ENCODE measurements at regions not wholly inside any gene's neighbourhood (a gene's known extent, or its start where the extent isn't known, plus 50 kb on each side); places are given as distances from the start of the nearest gene placed in this dataset.
"Not testable (repeated sequence)": the region's sequence is repeated elsewhere in the genome, so short reads cannot be mapped to it uniquely, and the experiment has no call there.

DNA sequence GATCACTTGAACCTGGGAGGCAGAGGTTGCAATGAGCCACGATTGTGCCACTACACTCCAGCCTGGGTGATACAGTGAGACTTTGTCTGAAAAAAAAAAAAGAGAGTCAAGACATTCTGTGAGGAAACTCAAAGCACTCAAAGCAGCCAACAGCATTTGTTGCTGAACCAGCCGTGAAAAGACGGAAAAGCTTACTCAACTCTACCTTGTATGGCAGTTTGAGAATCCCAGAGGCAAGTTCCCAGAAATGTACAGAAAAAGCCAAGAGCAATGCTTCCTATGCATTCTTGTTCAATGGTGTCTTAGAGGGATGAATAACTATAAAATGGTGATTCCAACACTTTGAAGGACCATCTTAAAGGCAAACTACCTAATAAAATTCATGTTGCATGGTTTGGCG, 170.2 kb downstream of the HSD17B3 start:
- no peak for DNase-seq (ENCODE audit: low read depth, low spot score)

- DNase-seq (ENCODE audit: low read depth, low spot score), result no peak
These were observed 171.0 kb downstream of the HSD17B3 start for GRCh38 chr9:96130970-96131369.

GRCh38 chr9:96129747-96130146, 172.2 kb downstream of the HSD17B3 start:
- no peak for DNase-seq (ENCODE audit: low read depth, low spot score)

GRCh38 chr9:96128880-96129279, 173.1 kb downstream of the HSD17B3 start:
- DNase-seq (ENCODE audit: low read depth, low spot score), result no peak

DNA sequence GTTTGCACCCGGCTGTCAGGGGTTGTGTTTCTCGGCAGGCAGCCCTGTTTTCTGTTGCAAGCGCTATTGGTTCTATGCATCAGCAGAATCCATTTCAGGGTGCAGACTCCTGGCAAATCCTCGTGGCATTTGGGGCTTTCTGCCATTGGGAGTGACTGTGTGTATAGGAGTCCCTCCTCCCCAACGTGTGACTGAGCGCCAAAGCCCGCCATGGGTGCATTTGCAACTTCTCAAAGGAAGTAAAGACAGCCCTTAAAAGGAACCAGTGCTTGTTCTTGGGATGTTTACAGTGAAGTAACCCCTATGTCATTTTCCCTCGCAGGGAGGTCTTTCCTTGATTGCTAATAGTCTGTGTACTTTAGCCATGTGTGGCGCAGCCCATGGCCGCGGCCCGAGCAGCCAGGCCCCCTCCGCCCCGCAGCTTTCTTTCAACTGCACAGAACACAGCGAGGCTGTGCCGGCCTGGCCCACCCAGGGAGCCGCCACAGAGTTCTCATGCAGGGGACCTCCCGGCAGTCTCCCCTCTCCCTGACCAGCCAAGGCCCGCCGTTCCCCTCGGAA, 175.6 kb downstream of the HSD17B3 start:
- DNase-seq (ENCODE audit: low read depth, low spot score), result no peak

- no peak for DNase-seq (ENCODE audit: low read depth, low spot score)
These were observed 176.4 kb downstream of the HSD17B3 start for GRCh38 chr9:96125624-96126023.

DNA sequence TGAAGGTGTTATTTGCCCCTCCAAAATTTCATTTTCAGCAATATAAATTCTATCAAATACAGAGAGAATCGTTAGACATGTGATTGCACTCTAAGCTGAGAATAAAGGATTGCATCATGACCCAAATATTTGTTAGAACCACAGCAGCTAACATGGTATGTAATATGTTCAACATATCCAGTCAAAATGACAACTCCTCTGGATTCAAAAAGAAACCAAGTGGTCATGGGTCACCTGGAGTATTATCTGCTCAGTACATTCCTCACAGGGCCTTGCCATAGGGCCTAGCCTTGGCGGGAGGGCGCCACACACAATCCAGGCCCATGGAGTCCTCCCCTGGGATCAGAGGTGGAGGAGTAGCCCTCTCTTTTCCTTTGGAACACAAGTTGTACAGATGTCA, 179.2 kb downstream of the HSD17B3 start:
- DNase-seq (ENCODE audit: low read depth, low spot score), result no peak

DNA sequence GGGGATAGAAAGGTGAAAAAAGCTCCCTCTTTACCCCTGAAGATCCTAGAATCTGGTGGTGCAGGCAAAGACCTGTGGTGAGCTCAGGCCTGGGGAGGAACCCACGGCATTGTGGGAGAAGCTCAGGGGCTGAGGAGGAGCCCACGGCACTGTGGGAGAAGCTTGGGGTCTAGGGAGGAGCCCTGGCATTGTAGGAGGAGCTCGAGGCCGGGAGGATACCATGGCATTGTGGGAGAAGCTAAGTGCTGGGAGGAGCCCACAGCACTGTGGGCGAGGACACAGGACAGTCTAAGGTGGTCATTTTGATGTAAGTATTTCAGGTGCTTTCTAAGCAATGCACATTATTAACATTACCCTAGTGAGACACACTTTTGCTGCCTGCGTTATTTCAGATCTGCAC, 179.7 kb downstream of the HSD17B3 start:
- no peak for DNase-seq (ENCODE audit: low read depth, low spot score)

DNA sequence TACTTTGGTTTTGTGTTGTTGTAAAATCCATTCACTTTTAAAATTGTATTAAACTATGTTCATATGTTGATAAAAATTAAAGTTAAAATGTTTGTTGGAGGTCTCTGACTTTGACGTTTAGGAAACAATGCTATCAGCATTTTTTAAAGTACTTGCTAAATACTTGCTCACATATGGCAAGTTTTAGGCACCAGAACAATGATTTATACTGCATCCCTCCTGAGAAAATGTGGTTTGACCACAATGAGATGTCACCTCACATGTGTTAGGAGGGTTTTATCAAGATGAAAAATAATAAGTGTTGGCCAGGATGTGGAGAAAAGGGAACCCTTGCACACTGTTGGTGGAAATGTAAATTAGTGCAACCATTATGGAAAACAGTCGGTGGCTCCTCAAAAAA, 180.8 kb downstream of the HSD17B3 start:
- no peak for DNase-seq (ENCODE audit: low read depth, low spot score)

DNA sequence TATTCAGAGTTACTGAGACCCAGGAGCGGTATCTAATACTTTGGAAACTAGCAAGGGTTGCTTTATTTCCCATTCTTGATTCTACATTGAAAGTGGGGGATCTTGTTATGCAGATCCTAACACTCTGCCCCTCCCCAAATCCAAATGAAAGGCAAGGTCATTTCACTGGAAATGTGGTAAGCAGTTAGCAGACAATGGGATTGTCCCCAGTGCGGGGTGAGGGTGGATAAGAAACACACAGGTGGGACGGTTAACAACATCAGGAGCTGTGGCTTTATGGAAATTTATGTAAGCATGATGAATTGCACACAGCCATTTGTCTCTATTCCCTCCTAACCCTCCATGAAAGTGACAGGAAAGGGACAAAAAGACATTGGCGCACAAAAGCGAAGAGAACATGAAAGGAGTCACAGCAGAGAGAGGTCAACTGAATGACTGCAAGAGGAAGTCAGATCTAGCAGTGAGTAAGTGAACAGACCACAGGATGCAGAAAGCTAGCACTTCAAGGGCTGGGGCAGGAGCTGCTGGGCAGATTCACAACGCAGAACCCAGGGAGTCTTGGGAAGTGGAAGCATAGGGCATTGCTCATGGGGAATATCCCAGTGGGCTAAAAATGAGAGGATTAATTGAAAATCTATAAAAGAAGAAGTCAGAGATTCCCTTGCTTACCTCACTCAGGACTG, 184.4 kb downstream of the HSD17B3 start:
- DNase-seq (ENCODE audit: low read depth, low spot score), result no peak

GRCh38 chr9:96116275-96117064, 185.5 kb downstream of the HSD17B3 start:
- no peak for DNase-seq (ENCODE audit: low read depth, low spot score)

DNA sequence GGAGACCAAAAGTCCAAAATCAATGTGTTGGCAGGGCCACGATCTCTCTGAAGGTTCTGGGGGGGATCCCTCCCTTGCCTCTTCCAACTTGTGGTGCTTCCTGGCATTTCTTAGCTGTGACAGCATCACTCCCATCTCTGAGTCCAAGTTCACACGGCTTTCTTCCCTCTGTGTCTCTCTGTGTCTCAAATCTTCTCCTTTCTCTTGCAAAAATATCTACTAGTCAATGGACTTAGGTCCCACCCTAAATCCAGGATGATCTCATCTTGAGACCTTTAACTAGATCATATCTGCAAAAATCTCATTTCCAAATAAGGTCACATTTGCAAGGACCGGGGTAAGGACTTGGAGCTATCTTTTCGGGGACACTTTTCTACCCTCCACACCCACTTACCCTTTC, 186.1 kb downstream of the HSD17B3 start:
- no peak for DNase-seq (ENCODE audit: low read depth, low spot score)

DNA sequence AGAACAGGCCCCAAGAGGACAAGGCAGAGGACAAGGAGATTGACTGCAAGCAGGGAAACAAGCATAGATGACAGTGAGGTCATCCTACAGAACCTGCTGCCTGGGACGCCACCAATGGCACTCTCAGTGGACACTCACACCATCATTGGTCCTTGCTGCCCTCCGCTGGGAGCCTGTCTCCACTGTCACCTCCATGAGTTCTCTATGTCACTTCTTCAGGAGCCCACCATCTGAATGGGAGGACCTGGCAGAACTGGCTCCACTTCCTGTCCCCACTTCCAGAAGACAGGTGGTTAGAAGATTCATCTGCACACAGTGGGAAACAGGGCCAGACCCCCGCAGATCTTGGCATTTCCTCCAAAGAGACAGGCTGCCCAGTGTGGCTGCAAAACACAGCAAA, 188.9 kb downstream of the HSD17B3 start:
- DNase-seq (ENCODE audit: low read depth, low spot score), result no peak

- DNase-seq (ENCODE audit: low read depth, low spot score), result no peak
These were observed 192.2 kb downstream of the HSD17B3 start for GRCh38 chr9:96109680-96110351.

GRCh38 chr9:96108691-96109380, 193.1 kb downstream of the HSD17B3 start:
- no peak for DNase-seq (ENCODE audit: low read depth, low spot score)

DNA sequence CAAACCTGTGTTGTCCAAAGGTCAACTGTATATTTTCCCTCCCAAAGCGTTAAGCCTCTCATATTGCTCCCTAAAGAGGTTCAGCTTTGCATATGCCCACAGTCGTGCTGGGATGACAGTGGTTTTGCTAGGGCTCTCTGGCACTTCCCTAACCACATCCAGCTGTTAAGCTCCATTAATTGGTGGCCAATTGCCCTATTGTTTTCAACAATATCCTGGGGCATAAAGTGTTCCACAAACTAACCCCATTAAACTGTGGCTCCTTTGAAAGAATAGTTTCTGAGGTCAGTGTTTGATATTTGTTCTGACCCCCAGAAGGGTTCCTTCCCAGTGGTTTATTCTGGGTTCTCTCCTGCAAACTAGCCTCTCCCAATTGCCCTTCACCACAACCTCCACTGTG, 194.5 kb downstream of the HSD17B3 start:
- DNase-seq (ENCODE audit: low read depth, low spot score), result no peak

DNA sequence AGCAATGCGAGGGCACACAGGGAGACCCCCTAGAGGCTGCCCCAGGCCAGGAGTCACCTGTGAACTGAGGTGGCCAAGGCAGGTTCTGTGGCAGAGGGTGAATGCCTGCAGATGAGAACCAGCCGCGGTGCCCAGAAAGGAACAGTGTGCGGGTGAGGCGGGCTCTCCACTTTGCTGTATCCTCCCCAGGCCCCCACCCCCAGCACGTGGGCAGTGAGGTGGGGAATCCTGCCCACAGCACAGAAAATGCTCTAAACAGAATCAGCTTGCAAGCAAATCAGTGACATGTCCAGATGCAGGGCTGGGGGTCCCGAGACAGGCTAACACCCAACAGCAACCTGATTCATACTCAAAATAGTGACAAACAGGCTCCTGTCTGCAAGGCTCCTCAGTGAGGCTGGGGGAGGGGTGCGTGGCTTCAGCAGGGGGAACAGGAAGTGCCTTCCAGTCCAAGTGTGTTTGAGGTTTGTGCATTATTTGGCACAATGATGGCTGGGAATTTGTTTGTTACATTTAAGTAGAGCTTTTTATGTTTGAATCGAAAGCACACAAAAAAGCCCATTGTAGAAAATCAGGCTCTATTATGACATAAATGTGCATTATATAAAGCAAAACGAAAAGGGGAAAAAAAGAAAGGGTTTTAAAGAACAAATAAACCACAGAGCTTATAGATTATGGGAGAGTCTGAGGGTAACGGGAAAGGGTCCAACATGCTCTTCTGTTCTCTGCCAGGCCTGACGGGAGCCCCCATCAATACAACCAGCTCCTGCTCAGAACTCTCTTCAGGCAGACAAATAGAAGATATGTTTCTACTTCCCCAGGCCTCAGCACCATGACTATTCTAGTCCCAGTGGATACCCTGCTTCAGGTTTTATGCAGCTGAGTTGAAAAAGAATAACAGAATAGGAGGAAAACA, 201.3 kb downstream of the HSD17B3 start:
- no peak for DNase-seq (ENCODE audit: low read depth, low spot score)

GRCh38 chr9:96090630-96091029, 211.3 kb downstream of the HSD17B3 start:
- DNase-seq (ENCODE audit: low read depth, low spot score), result not testable (repeated sequence)

DNA sequence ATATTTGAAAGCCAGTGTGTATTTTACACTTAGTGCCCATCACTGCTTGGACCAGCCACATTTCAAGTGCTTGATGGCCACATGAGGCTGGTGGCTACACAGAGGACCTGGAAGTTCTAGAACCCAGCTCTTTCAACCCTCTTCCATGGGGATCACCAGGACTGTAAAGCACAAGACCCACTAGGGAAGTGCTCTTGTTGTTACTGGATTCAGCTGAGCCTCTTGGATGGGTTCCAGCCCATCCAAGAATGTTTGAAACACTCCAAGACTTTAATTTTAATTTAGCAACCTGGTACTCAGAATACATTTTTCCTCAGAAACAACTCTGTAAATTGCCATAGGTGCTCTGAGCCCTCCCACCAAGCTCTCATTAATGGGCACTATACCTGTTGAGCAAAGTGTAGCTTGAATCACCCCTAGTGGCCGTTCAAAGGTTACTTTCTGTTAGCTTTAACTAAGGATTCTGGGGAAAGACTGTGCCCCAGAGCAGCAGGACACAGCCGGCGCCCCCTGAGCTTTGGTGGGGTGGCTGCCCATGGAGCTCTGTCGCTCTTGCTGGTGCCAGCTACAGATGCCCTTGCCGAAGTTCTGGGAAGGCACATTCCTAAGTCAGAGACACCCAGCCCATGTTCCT, 212.4 kb downstream of the HSD17B3 start:
- DNase-seq (ENCODE audit: low read depth, low spot score), result no peak

DNA sequence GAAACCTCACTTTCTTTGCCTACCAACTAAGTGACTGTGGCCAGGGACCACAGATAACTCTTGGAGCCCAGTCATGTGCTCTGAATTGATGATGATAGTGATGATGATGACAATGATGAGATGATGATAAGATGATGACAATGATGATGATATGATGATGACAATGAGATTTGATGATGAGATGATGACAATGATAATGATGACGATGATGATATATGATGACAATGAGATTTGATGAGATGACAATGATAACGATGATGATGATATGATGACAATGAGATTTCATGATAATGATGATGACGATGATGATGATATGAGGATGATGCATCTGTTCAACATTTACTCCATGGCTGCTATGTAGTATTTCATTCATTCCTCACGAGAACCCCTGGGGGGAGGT, 213.0 kb downstream of the ERCC6L2 start:
- no peak for DNase-seq (ENCODE audit: low read depth, low spot score)
